GM12878 (cell line): ENCODE measurements at regions not wholly inside any gene's neighbourhood (a gene's known extent, or its start where the extent isn't known, plus 50 kb on each side); places are given as distances from the start of the nearest gene placed in this dataset.

Experiments used
- ATAC-seq: fragments of 200-7000 bp; cut with Tn5 transposase; 3 replicates; pipeline ENCODE4 v1.9.1; 2020; ENCODE audit warnings: mild to moderate bottlenecking, moderate library complexity
- BruUV-seq: library from RNA; stranded (reverse); fragments of 400-500 nt; replicated peaks from 2 replicates; lab custom pipeline; 2021; lab: Mats Ljungman, UMichigan
- CTCF ChIA-PET: fragments of 300-600 bp; sonication (Branson Sonifier 250); formaldehyde crosslinking; extraction: SDS; loops from one replicate; lab custom pipeline; 2021; ENCODE audit warnings: inconsistent platforms; lab: Yijun Ruan, JAX
- POLR2A ChIA-PET: fragments of 350-600 bp; formaldehyde crosslinking; extraction: SDS; loops from one replicate; lab custom pipeline; 2021; ENCODE audit warnings: inconsistent platforms; lab: Charles Lee
- RAD21 ChIA-PET: fragments of 300-600 bp; sonication (Branson Sonifier 250); formaldehyde crosslinking; loops from one replicate; lab custom pipeline; 2023; ENCODE audit warnings: antibody characterized with exemption; ENCODE audit not compliant: unreplicated experiment; lab: Charles Lee
- SMC1A ChIA-PET: fragments of 300-600 bp; sonication (Branson Sonifier 250); formaldehyde crosslinking; loops from one replicate; lab custom pipeline; 2023; ENCODE audit not compliant: unreplicated experiment, uncharacterized antibody; lab: Charles Lee
- DNase-seq: peaks from one replicate; pipeline ENCODE4 v3.0.0-alpha.2; 2011; ENCODE audit warnings: low read depth, low spot score
- FAIRE-seq: peaks from 3 replicates; lab custom pipeline; 2011; peaks lifted over from hg19 to GRCh38; lab: Jason Lieb, UNC
- H2AFZ ChIP-seq: 2 replicates; pipeline ENCODE4 v1.6.0; 2011; ENCODE audit warnings: low read depth, low read length, control low read depth; ENCODE audit not compliant: control insufficient read depth
- H3K27ac ChIP-seq: 2 replicates; pipeline ENCODE4 v1.5.1; 2011; ENCODE audit warnings: control low read depth; ENCODE audit not compliant: control insufficient read depth, insufficient read depth
- H3K27me3 ChIP-seq, 2 experiments: replicated peaks in 1 of 2; 2 replicates each; pipeline versions ENCODE4 v1.6.0 to v1.6.1; 2011; ENCODE audit warnings: low read length in 1 of 2; ENCODE audit not compliant: control insufficient read depth in 2 of 2, insufficient read depth in 2 of 2
- H3K36me3 ChIP-seq, 2 experiments: 2 replicates each; pipeline ENCODE4 v1.5.1; 2011; ENCODE audit warnings: low read length in 1 of 2; ENCODE audit not compliant: control insufficient read depth in 2 of 2, insufficient read depth in 2 of 2
- H3K4me1 ChIP-seq: 2 replicates; pipeline ENCODE4 v1.6.1; 2011; ENCODE audit warnings: mild to moderate bottlenecking, low read length, moderate library complexity, mixed read lengths; ENCODE audit not compliant: control insufficient read depth, insufficient read depth
- H3K4me2 ChIP-seq: 2 replicates; pipeline ENCODE4 v1.6.0; 2011; ENCODE audit warnings: control low read depth; ENCODE audit not compliant: control insufficient read depth, insufficient read depth
- H3K4me3 ChIP-seq: fragments of 200-600 bp; sonication (generic); 2 replicates; pipeline ENCODE4 v1.5.1; 2016
- H3K79me2 ChIP-seq: 2 replicates; pipeline ENCODE4 v1.6.0; 2011; ENCODE audit warnings: low read length; ENCODE audit not compliant: control insufficient read depth, insufficient read depth
- H3K9ac ChIP-seq: 2 replicates; pipeline ENCODE4 v1.8.0; 2011; ENCODE audit warnings: low read length, control low read depth, mixed read lengths; ENCODE audit not compliant: control insufficient read depth, insufficient read depth
- H3K9me3 ChIP-seq: replicated peaks from 3 replicates; pipeline ENCODE4 v1.5.1; 2011; ENCODE audit warnings: mild to moderate bottlenecking, low read length; ENCODE audit not compliant: control insufficient read depth, insufficient read depth
- H4K20me1 ChIP-seq: 2 replicates; pipeline ENCODE4 v1.6.0; 2011; ENCODE audit not compliant: control insufficient read depth, insufficient read depth
- BMI1 ChIP-seq: fragments of 450-650 bp; IDR thresholded peaks from 2 replicates; pipeline ENCODE4 v1.6.1; 2016; ENCODE audit warnings: mild to moderate bottlenecking, moderate library complexity, borderline replicate concordance
- CBX5 ChIP-seq: sonication (generic); IDR thresholded peaks from 2 replicates; pipeline ENCODE4 v1.6.1; 2016; ENCODE audit warnings: low read depth, moderate library complexity, mild to moderate bottlenecking, inconsistent platforms
- IKZF2 ChIP-seq, 2 experiments: fragments of 450-650 bp; IDR thresholded peaks; 2 replicates each; pipeline ENCODE4 v1.6.1; 2017; ENCODE audit warnings: mild to moderate bottlenecking in 2 of 2, moderate library complexity in 2 of 2
- LARP7 ChIP-seq: fragments of 450-650 bp; IDR thresholded peaks from 2 replicates; pipeline ENCODE4 v1.6.1; 2017; ENCODE audit warnings: mild to moderate bottlenecking
- NR2C1 ChIP-seq: fragments of 450-650 bp; IDR thresholded peaks from 2 replicates; pipeline ENCODE4 v1.6.1; 2017; ENCODE audit warnings: antibody characterized with exemption, mild to moderate bottlenecking, moderate library complexity
- NRF1 ChIP-seq: conservative IDR thresholded peaks from 2 replicates; pipeline ENCODE4 v1.6.1; 2011; ENCODE audit warnings: mild to moderate bottlenecking, low read depth, low read length, improper control_type of control experiment
- PAX5 ChIP-seq: IDR thresholded peaks from 2 replicates; pipeline ENCODE4 v1.6.1; 2011; ENCODE audit warnings: low read depth, low read length, borderline replicate concordance
- POLR2A ChIP-seq: IDR thresholded peaks from 2 replicates; pipeline ENCODE4 v1.6.1; 2011; ENCODE audit warnings: low read depth, mild to moderate bottlenecking, low read length
- RAD51 ChIP-seq: fragments of 450-650 bp; IDR thresholded peaks from 2 replicates; pipeline ENCODE4 v1.6.1; 2016; ENCODE audit warnings: moderate library complexity, mild to moderate bottlenecking, inconsistent platforms
- RUNX3 ChIP-seq: IDR thresholded peaks from 2 replicates; pipeline ENCODE4 v1.6.1; 2012; ENCODE audit warnings: low read length, inconsistent platforms
- TBL1XR1 ChIP-seq: IDR thresholded peaks from 2 replicates; pipeline ENCODE4 v1.6.1; 2012; ENCODE audit warnings: low read depth, low read length, improper control_type of control experiment
- USF1 ChIP-seq: IDR thresholded peaks from 2 replicates; pipeline ENCODE4 v1.6.1; 2011; ENCODE audit warnings: borderline replicate concordance, low read depth, mild to moderate bottlenecking, moderate library complexity, mixed read lengths, low read length; ENCODE audit not compliant: insufficient read depth; ENCODE audit errors: extremely low read length
- ZNF384 ChIP-seq: IDR thresholded peaks from 2 replicates; pipeline ENCODE4 v1.6.1; 2012; ENCODE audit warnings: low read depth, mild to moderate bottlenecking, low read length, improper control_type of control experiment, borderline replicate concordance
- ZNF592 ChIP-seq: fragments of 450-650 bp; IDR thresholded peaks from 2 replicates; pipeline ENCODE4 v1.6.1; 2017; ENCODE audit warnings: mild to moderate bottlenecking, moderate library complexity
- WGBS: methylation state at CpG from one replicate; pipeline ENCODE4 v1.1.6; 2016; ENCODE audit warnings: low lambda C conversion rate; ENCODE audit not compliant: insufficient replicate concordance, insufficient coverage; ENCODE audit errors: missing lambda C conversion rate; 5-methylcytosine and 5-hydroxymethylcytosine counted together
- in situ Hi-C: fragments of 300-500 bp; cut with MboI; formaldehyde crosslinking; loops from 9 replicates; pipeline ENCODE4 v1.14.3; 2018; ENCODE audit warnings: mixed read lengths
- intact Hi-C: fragments of 100-400 bp; cut with micrococcal nuclease; formaldehyde crosslinking; loops from one replicate; pipeline ENCODE4 v1.14.2; 2022; ENCODE audit not compliant: unreplicated experiment

DNA sequence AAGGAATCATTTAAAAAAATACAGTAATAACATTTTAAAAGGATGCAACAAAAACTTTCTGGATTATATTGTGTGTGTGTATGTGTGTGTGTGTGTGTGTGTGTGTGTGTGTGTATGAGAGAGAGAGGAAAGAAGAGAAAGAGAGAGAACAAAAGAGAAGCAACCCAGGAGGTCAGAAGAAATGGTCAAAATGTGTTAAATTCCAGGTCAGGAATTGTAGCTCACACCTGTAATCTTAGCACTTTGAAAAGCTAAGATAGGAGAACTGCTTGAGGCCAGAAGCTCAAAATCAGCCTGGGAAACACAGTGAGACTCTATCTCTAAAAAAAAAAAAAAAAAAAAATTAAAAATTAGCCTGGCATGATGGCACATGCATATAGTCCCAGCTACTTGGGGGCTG is 311.8 kb upstream of the CDH12 start:
- H3K4me3 ChIP-seq, result no peak overlapping the region
- no peaks in the 10 kb centered on the region for H3K36me3 ChIP-seq
- H3K9me3 ChIP-seq, result no peaks in the 10 kb centered on the region; the same call in 2 of the 3 replicates
- POLR2A ChIA-PET, result interaction anchor here (0.7 kb wide), 1 partner anchor 44 kb away, joined by 6 read pairs; no protein-coding TSS in a partner anchor
- no peak overlapping the region for H3K27ac ChIP-seq
- no peak overlapping the region for H3K9ac ChIP-seq
- DNase-seq (no peak), ATAC-seq (no peak), FAIRE-seq (no peak)
- no peaks in the 10 kb centered on the region for H3K27me3 ChIP-seq
- H4K20me1 ChIP-seq, result no peaks in the 10 kb centered on the region
- RAD21 ChIA-PET, result no interaction called here
- no TSS peak for BruUV-seq
- no peaks in the 10 kb centered on the region for H3K4me1 ChIP-seq
- no peak overlapping the region for H2AFZ ChIP-seq
- H3K79me2 ChIP-seq, result no peaks in the 10 kb centered on the region
- in situ Hi-C loops (no loop called here), intact Hi-C loops (no loop called here)
- SMC1A ChIA-PET, result interaction anchor here (1.2 kb wide), 1 partner anchor 45 kb away, joined by 3 read pairs; no protein-coding TSS in a partner anchor
- CTCF ChIA-PET, result no interaction called here
- no peak overlapping the region for H3K4me2 ChIP-seq
- TF ChIP-seq TBL1XR1 (no peak), POLR2A (no peak), IKZF2 (IDR thresholded peaks at IDR 0.05) (no peak), USF1 (no peak), LARP7 (no peak)

DNA sequence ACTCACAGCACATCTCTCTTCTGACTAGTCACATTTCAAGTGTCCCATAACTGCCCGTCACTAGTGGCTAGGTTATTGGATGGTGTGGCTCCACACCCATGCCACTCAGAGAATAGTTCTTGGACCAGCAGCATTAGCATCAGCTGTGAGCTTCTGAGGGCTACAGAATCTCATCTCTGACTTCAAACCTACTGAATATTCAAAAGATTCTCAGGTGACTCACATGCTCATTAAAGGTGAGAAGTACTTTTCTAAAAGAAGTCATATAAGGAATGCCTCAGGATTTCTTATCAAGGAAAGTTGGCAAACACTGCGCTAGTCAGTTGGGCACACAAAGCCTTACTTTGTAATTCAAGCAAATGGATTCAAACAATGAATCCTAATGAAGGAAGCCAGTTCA is 305.0 kb upstream of the CDH12 start:
- ChIA-PET SMC1A (no interaction called here), CTCF (no interaction called here), RAD21 (no interaction called here), POLR2A (no interaction called here)
- Histone ChIP-seq H3K9me3 (no peaks in the 10 kb centered on the region), H2AFZ (no peak overlapping the region), H3K9ac (no peak overlapping the region), H3K36me3 (no peaks in the 10 kb centered on the region), H3K4me1 (no peaks in the 10 kb centered on the region), H4K20me1 (no peaks in the 10 kb centered on the region), H3K4me2 (no peak overlapping the region), H3K79me2 (no peaks in the 10 kb centered on the region), H3K27me3 (no peaks in the 10 kb centered on the region), H3K27ac (no peak overlapping the region), H3K4me3 (no peak overlapping the region)
- ATAC-seq (no peak), FAIRE-seq (no peak), DNase-seq (no peak)
- TF ChIP-seq PAX5, result no peak
- TF ChIP-seq NR2C1, result no peak
- TF ChIP-seq NRF1, result no peak
- TF ChIP-seq ZNF592, result no peak
- TF ChIP-seq IKZF2 (IDR thresholded peaks at IDR 0.05), result no peak
- no peak for TF ChIP-seq ZNF384
- no peak for TF ChIP-seq CBX5
- no peak for TF ChIP-seq RAD51
- no peak for TF ChIP-seq RUNX3
- no peak for TF ChIP-seq BMI1
- intact Hi-C loops, result no loop called here
- BruUV-seq, result no TSS peak
- in situ Hi-C loops, result no loop called here
- WGBS, result 44% methylated on average over 2 of the region's 2 CpGs
